SIG-M5 (cell line): ENCODE measurements at regions not wholly inside any gene's neighbourhood (a gene's known extent, or its start where the extent isn't known, plus 50 kb on each side); places are given as distances from the start of the nearest gene placed in this dataset.

Source experiments
- DNase-seq: peaks from one replicate; lab custom pipeline; 2025; lab: John Stamatoyannopoulos, UW

GRCh38 chr11:95584180-95584579 lies 205.4 kb downstream of the FAM76B start:
- DNase-seq, result no peak

DNA sequence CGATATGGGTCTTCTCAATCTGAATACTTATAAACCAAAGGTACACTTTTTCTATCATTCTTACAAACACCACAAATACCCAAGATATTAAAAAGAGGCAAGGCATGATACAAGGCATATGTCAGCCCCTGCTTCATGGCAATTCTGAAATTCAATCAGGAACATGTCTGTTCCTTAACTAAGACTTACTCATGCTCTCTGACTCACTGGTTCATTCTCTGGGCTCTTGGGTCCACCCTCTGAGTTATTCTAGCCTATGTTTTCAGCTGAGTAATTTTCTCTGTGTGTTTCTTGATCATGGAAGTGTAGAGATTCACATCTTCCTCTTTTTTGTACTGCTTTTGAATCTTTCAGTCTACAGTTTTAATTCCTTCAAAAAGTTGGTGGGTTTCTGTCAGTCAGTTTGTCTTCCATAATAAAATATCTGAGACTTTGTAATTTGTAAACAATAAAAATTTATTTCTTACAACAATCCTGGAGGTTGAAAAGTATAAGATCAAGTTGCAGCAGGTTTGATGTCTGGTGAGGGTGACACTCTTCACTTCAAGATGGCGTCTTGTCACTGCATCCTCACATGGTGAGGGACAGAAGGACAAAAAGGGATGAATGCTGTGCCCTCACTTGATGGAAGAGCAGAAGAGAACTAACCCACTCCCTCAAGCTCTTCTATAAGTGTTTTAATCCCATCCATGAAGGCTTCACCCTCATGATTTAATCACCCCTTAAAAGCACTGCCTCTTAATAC lies 211.7 kb downstream of the FAM76B start:
- DNase-seq, result no peak

GRCh38 chr11:95576146-95576845 lies 213.3 kb downstream of the FAM76B start:
- DNase-seq, result no peak

- no peak for DNase-seq
These were observed 214.1 kb downstream of the FAM76B start for GRCh38 chr11:95575517-95575916.

GRCh38 chr11:95571718-95572260 lies 217.8 kb downstream of the FAM76B start:
- no peak for DNase-seq

GRCh38 chr11:95570845-95571244 lies 218.7 kb downstream of the FAM76B start:
- DNase-seq, result no peak

DNA sequence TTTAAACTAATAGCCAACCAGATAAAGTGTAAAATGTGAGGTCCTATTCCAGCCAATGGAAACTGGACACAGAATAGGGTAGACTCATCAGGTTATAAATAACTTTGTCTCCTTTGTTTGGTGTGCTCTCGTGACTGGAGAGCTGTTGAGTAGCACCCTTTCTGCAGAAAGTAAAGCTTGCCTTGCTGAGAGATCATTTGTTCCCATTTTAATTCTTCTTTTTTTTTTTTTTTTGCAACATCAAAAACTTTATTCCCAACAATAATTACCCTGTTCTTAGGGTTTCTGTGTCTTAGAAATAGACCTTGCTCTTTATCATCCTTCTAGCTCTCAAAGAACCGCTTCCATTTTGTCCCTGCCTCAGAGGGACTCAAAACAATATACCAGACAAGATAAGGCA lies 220.4 kb downstream of the FAM76B start:
- no peak for DNase-seq

DNA sequence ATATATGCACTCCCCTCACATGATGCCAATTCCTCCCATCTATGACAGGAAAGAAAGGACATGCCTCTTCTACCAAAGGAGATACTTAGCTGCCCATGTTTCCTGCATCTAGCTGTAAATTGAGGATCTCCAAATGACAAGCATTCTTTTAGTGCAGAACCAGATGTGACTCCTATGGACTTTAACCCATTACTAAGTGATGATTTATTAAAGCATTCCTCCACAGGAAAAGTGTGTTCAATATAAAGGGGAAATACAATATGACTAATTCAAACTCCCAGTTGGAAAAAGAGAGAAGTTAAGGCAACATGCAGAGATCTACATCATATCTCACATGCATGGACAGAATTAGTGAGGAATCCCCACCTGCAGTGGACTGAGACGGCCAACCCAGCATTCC lies 221.3 kb downstream of the FAM76B start:
- no peak for DNase-seq

- no peak for DNase-seq
These were observed 221.9 kb downstream of the FAM76B start for GRCh38 chr11:95567685-95568084.

DNA sequence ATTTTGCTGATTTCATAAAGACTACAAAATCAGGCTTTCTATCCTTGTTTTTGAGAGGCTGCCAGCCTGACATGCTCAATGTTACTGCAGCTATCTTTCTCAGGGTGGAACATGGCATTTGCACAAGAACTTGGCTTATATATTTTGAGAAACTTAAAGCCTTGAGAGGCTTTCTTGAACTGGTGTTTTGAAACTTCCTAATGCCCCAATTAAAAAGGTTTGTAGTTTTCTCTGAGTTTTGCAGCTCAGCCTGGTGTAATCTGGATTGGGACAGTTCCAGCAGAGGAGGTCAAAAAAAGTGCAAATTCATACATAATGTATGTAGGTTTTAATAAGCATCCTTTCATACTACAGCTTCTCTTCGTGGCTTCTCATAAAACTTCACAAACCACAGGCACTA lies 223.4 kb downstream of the FAM76B start:
- no peak for DNase-seq

GRCh38 chr11:95565724-95566141 lies 223.8 kb downstream of the FAM76B start:
- no peak for DNase-seq

GRCh38 chr11:95563859-95564258 lies 225.7 kb downstream of the FAM76B start:
- DNase-seq, result no peak

- no peak for DNase-seq
These were observed 226.4 kb downstream of the FAM76B start for GRCh38 chr11:95563173-95563572.

DNA sequence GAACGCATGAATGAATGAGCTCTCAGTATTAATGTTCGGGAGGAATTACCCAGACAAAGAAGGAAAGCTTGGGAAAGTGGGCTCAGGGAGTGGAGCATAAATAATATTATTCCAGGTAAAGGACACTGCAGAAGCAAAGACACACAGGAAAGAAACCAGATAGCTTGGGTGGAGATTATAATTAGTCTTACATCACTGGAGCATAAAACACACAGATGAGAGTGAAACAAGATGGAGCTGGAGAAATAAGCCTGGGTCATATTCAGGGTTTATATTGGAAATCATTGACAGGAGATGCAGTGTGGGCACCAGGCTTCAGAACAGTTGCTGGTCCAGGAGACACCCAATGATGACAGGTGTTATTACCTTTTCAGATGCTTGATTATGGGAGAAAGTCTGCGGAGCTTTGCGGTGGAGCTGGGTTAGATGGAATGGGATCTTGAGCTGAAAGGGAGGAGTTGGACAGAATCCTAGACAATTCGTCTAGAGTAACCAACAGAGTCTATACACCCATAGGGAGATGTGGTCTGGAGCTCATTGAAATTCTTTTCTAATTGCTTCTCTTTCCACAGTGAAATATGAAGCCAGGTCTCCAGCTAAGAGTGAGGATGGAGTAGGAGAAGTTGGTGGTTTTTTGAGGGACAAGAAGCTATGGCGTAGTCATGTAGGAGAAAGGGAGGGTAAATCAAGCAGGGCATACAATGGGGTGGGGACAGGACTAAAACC lies 227.2 kb downstream of the FAM76B start:
- no peak for DNase-seq

GRCh38 chr11:95559899-95560298 lies 229.7 kb downstream of the FAM76B start:
- DNase-seq, result no peak

GRCh38 chr11:95557376-95557775 lies 232.2 kb downstream of the FAM76B start:
- DNase-seq, result no peak

DNA sequence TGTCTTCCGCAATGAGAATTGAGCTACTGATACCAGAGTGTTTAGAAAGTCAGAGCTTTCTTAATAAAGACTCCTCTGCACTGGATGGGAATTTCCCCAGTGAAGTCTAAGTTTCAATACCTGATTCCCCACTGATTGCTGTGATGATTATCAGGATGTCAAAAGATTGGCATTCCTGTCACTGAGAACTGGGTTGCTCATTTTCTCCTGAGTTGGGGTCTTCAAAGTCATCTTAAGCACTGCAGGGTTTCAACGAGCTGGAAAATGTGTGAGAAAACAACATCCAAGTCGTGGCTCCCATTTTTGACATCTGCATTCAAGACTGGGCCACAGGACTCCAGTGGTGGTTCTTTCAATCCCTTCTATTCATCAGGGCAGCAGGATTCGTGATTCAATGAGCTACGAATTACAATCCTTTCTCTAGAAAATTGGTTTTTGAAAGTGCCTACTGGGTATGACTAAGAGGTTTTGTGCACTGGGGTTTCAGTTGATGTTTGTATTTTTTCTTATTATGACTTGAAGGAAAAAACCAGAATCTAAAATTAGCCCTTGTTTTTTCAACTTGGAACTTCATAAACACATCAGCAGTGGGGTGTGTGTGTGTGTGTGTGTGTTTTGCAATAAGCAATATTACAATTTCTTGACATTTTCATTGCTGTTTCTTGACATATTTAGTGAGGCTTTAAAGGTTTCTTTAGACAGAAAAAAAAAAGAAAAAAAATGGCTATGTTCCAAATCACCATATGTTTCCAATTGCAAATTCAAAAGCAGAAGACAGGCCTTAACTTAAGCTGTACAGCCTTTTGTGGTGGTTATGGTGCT lies 233.0 kb downstream of the FAM76B start:
- DNase-seq, result no peak

DNA sequence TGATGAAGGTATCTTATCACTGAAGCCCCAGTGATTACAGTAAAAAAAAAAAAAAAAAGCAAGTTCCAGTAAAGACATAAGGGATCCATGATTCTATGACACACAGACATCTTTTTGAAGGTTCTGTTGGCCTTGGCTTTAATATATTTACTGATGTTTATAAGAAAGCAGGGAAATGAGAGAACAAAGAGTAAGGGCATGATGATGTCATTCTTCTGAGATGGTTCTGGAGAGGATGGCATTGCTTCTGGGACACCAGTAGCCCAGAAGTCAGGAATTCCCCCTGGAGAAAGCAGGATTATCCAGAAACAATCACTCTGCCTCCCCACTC lies 233.6 kb downstream of the FAM76B start:
- no peak for DNase-seq

DNA sequence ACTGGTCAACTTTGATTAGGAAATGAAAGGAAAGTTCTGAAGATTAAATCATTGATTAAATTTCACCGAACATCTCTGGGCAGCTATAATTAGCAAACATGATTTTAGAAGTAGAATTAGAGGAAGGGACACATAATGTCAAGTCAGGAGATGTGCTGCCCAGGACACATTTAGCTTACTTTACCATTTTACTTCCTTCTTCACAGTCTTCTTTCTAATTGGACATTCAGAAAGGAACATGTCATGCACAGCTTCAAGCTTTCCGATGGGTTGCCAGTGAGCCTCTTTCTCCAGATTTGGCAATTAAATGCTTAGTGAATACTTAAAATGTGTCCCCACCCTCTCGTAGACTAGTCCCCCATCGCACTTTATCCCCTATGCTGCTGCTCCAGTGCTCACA lies 234.7 kb downstream of the FAM76B start:
- DNase-seq, result no peak

GRCh38 chr11:95549301-95549700 lies 240.3 kb downstream of the FAM76B start:
- no peak for DNase-seq

DNA sequence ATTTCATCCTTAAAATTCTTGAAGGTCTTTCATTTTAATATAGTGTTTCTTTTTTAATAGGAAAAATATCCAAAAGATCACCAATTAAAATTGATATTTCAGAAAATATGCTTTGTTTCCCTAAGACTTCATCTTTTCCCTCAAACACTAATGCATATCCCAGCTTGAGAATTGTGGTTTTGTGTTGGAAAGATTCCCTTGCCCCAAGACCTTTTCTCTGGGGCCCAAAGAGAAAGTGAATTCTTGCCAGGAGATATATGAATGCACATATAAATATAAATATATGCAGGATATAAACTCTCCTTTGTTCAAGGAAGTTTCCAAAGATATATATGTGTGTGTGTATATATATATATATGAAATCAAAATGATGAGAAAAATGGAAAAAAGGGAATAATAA lies 241.2 kb downstream of the FAM76B start:
- no peak for DNase-seq

DNA sequence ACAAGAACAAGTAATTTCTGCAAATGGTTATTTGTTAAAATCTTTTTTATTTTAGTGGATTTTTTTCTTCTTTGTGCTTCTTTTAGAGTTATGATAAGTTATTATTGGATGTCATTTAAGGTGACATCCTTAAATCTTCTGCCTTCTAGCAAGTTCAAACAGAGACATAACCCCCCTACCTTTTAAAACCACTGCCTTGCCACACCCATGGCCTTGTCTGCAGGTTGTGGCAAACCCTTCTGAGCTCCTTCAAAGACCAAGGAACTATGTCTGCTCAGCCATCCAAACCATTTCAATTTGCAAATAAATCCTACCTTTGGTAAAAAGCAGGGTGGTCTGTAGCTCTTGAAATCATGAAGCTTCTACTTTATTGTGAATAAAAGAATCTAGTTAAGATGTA lies 241.6 kb downstream of the FAM76B start:
- DNase-seq, result no peak
